Endodermal cell (in vitro differentiated cells): ENCODE measurements at regions not wholly inside any gene's neighbourhood (a gene's known extent, or its start where the extent isn't known, plus 50 kb on each side); places are given as distances from the start of the nearest gene placed in this dataset.

Experiments
- DNase-seq: peaks from one replicate; pipeline ENCODE4 v3.0.0-alpha.2; 2017
- H3K27ac ChIP-seq: 2 replicates; pipeline ENCODE4 v1.5.1; 2013; ENCODE audit warnings: mild to moderate bottlenecking, low read depth, low read length, moderate library complexity
- H3K27me3 ChIP-seq: 2 replicates; pipeline ENCODE4 v1.6.1; 2013; ENCODE audit warnings: mild to moderate bottlenecking, low read length, moderate library complexity; ENCODE audit not compliant: insufficient read depth, control insufficient read depth, poor library complexity, severe bottlenecking
- H3K36me3 ChIP-seq: 2 replicates; pipeline ENCODE4 v1.7.0; 2013; ENCODE audit warnings: mild to moderate bottlenecking, low read length, moderate library complexity; ENCODE audit not compliant: control insufficient read depth, insufficient read depth
- H3K4me1 ChIP-seq: one replicate; pipeline ENCODE4 v1.7.0; 2013; ENCODE audit warnings: low read length; ENCODE audit not compliant: control insufficient read depth, insufficient read depth
- H3K4me3 ChIP-seq: 2 replicates; pipeline ENCODE4 v1.5.1; 2013; ENCODE audit warnings: mild to moderate bottlenecking, low read length, moderate library complexity
- H3K9ac ChIP-seq: 2 replicates; pipeline ENCODE4 v1.6.1; 2013; ENCODE audit warnings: mild to moderate bottlenecking, low read length, moderate library complexity; ENCODE audit not compliant: poor library complexity, severe bottlenecking; ENCODE audit errors: extremely low read depth
- H3K9me3 ChIP-seq: 2 replicates; pipeline ENCODE4 v1.6.1; 2013; ENCODE audit warnings: mild to moderate bottlenecking, low read length, moderate library complexity; ENCODE audit not compliant: control insufficient read depth
- H3K27ac Mint-ChIP-seq: 2 replicates; pipeline ENCODE4 v1.8.0; 2020; ENCODE audit warnings: mixed read lengths
- H3K27me3 Mint-ChIP-seq: 2 replicates; pipeline ENCODE4 v1.8.0; 2021; ENCODE audit warnings: mild to moderate bottlenecking, mixed read lengths; ENCODE audit not compliant: insufficient read depth
- H3K36me3 Mint-ChIP-seq: 2 replicates; pipeline ENCODE4 v1.8.0; 2020; ENCODE audit warnings: low read depth, mixed read lengths
- H3K4me1 Mint-ChIP-seq: 2 replicates; pipeline ENCODE4 v1.8.0; 2020; ENCODE audit warnings: mixed read lengths
- H3K4me3 Mint-ChIP-seq: 2 replicates; pipeline ENCODE4 v1.8.0; 2020; ENCODE audit warnings: mild to moderate bottlenecking, moderate library complexity, mixed read lengths
- H3K9me3 Mint-ChIP-seq: 2 replicates; pipeline ENCODE4 v1.8.0; 2020; ENCODE audit warnings: mild to moderate bottlenecking, mixed read lengths
- CTCF ChIP-seq: fragments of 200-600 bp; sonication (generic); conservative IDR thresholded peaks from 2 replicates; pipeline ENCODE4 v1.5.0; 2021; ENCODE audit warnings: antibody characterized with exemption, mild to moderate bottlenecking
- WGBS, 2 experiments: methylation state at CpG; one replicate each; pipeline versions ENCODE4 v1.1.5 to v1.1.7; 2013; ENCODE audit warnings: missing lambda C conversion rate in 2 of 2, mixed read lengths in 1 of 2; ENCODE audit not compliant: insufficient coverage in 1 of 2, insufficient read length in 1 of 2; 5-methylcytosine and 5-hydroxymethylcytosine counted together

- DNase-seq, result no peak
- no peaks in the 10 kb centered on the region for H3K9me3 ChIP-seq
- Mint-ChIP-seq H3K27me3 (no peaks in the 10 kb centered on the region), H3K9me3 (peaks cover 54% of the 10 kb centered on the region), H3K4me3 (no peak overlapping the region), H3K4me1 (no peaks in the 10 kb centered on the region), H3K36me3 (no peaks in the 10 kb centered on the region), H3K27ac (no peak overlapping the region)
- TF ChIP-seq CTCF, result no peak
- H3K9ac ChIP-seq, result no peak overlapping the region
- no peaks in the 10 kb centered on the region for H3K27me3 ChIP-seq
- no peak overlapping the region for H3K4me3 ChIP-seq
- no peak overlapping the region for H3K27ac ChIP-seq
- no peaks in the 10 kb centered on the region for H3K36me3 ChIP-seq
- WGBS, 2 experiments, result 89% methylated on average over 8 of the region's 13 CpGs; no CpG with 5 or more reads in 1 of the 2 experiments
- H3K4me1 ChIP-seq, result no peaks in the 10 kb centered on the region
These were observed 192.9 kb upstream of the TBL1X start for GRCh38 chrX:9271789-9272525.

DNA sequence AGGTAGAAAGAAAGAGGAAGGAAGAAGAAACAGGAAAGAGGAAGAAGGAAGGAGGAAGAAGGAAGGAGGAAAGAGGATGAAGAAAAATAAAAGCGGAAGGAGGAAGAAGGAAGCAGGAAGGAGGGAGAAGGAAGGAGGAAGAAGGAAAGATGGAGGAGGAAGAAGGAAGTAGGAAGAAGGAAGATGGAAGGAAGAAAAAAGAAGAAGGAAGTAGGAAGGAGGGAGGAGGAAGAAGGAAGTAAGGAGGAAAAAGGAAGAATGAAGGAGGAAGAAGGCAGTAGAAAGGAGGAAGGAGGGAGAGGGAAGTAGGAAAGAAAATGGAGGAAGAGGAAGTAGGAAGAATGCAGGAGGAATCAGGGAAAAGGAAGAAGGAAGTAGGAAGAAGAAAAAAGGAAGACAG, 191.1 kb upstream of the TBL1X start:
- Histone ChIP-seq H3K27ac (no peak overlapping the region), H3K4me1 (no peaks in the 10 kb centered on the region), H3K9me3 (no peaks in the 10 kb centered on the region), H3K36me3 (no peaks in the 10 kb centered on the region), H3K27me3 (no peaks in the 10 kb centered on the region), H3K9ac (no peak overlapping the region), H3K4me3 (no peak overlapping the region)
- H3K36me3 Mint-ChIP-seq, result no peaks in the 10 kb centered on the region
- no peaks in the 10 kb centered on the region for H3K27me3 Mint-ChIP-seq
- peaks cover 54% of the 10 kb centered on the region for H3K9me3 Mint-ChIP-seq
- WGBS, 2 experiments, result 98 to 100% methylated on average over 1 of the region's 1 CpG
- no peak for TF ChIP-seq CTCF
- DNase-seq, result no peak
- H3K4me1 Mint-ChIP-seq, result no peaks in the 10 kb centered on the region
- H3K4me3 Mint-ChIP-seq, result no peak overlapping the region
- H3K27ac Mint-ChIP-seq, result no peak overlapping the region

DNA sequence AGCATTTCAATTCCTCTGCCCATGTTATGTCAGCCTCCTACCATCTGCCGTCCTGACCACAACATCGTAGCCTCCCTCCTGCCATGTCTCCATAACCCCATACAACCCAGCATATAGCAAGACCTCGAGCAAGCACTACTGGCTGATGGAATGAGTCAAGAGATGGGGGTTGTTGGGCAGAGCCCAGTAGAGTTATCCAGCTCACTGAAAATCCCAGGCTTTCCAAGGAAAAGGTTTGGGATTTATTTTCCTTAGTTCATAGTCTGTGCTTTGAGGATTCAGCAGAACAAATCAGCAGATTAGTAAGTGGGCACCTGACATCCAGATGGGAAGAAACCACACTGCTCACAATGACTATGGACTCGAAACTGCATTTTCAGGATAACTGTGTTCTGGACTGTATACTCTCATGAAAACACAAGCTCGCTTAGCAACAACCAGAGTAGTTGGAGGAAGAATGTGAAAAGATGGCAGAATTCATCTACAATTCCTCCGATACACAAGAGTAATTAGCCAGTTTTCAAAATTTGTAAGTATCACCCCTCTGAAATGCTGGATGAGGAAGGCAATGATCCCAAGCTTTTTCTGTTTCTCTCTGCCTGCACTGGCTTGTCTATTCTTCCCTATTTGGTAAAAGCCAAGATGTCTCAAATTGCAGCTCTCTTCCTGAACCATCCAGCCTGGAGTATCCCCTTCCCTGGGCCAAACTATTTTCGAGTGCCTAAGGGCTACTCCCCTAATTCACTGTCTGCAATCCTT, 186.2 kb upstream of the TBL1X start:
- Histone ChIP-seq H3K9me3 (no peaks in the 10 kb centered on the region), H3K4me1 (no peaks in the 10 kb centered on the region), H3K27ac (no peak overlapping the region), H3K27me3 (no peaks in the 10 kb centered on the region), H3K4me3 (no peak overlapping the region), H3K36me3 (no peaks in the 10 kb centered on the region), H3K9ac (no peak overlapping the region)
- Mint-ChIP-seq H3K27ac (no peak overlapping the region), H3K27me3 (no peaks in the 10 kb centered on the region), H3K36me3 (no peaks in the 10 kb centered on the region), H3K4me1 (no peaks in the 10 kb centered on the region), H3K4me3 (no peak overlapping the region), H3K9me3 (peaks cover 43% of the 10 kb centered on the region)
- no peak for DNase-seq
- WGBS, 2 experiments, result 97% methylated on average over 6 of the region's 7 CpGs; no CpG with 5 or more reads in 1 of the 2 experiments
- no peak for TF ChIP-seq CTCF
